Esophagus muscularis mucosa (tissue), 4 donors: ENCODE measurements at regions not wholly inside any gene's neighbourhood (a gene's known extent, or its start where the extent isn't known, plus 50 kb on each side); places are given as distances from the start of the nearest gene placed in this dataset.

Experiments
- DNase-seq: peaks from one replicate; pipeline ENCODE4 v3.0.0-alpha.2; 2017; ENCODE audit errors: extremely low spot score
- H3K27ac ChIP-seq, 4 donors: fragments of 200-600 bp; sonication (generic); replicated peaks in 1 of 4; 1 replicate in 3 of 4; 2 replicates in 1 of 4; pipeline ENCODE4 v1.5.1; 2016 to 2019; ENCODE audit warnings: mild to moderate bottlenecking in 1 of 4
- H3K27me3 ChIP-seq, 4 donors: fragments of 200-600 bp; sonication (generic); one replicate each; pipeline versions ENCODE4 v1.5.1 to v1.6.0; 2016 to 2019
- H3K36me3 ChIP-seq, 4 donors: fragments of 200-600 bp; sonication (generic); one replicate each; pipeline ENCODE4 v1.5.1; 2016 to 2019
- H3K4me1 ChIP-seq, 4 donors: fragments of 200-600 bp; sonication (generic); one replicate each; pipeline ENCODE4 v1.5.1; 2016 to 2019
- H3K4me3 ChIP-seq, 4 donors: fragments of 200-600 bp; sonication (generic); 1 replicate in 2 of 4; 2 replicates in 2 of 4; pipeline ENCODE4 v1.5.1; 2016 to 2019; ENCODE audit warnings: mild to moderate bottlenecking in 4 of 4, moderate library complexity in 1 of 4
- H3K9me3 ChIP-seq, 4 donors: fragments of 200-600 bp; sonication (generic); 1 replicate in 3 of 4; 2 replicates in 1 of 4; pipeline ENCODE4 v1.5.1; 2016 to 2019
- EP300 ChIP-seq: sonication (generic); formaldehyde crosslinking; IDR thresholded peaks from one replicate; pipeline ENCODE4 v1.6.1; 2017; ENCODE audit warnings: antibody characterized with exemption
- POLR2A ChIP-seq: fragments of 450-650 bp; IDR thresholded peaks from one replicate; pipeline ENCODE4 v1.6.1; 2017; ENCODE audit warnings: antibody characterized with exemption, moderate library complexity, mild to moderate bottlenecking, low read depth
- POLR2AphosphoS5 ChIP-seq, 2 donors: sonication (generic); formaldehyde crosslinking; IDR thresholded peaks; one replicate each; pipeline ENCODE4 v1.6.1; 2017; ENCODE audit warnings: antibody characterized with exemption in 2 of 2
- WGBS: methylation state at CpG from one replicate; pipeline ENCODE4 v1.1.5; 2018; 5-methylcytosine and 5-hydroxymethylcytosine counted together
- intact Hi-C: fragments of 100-400 bp; cut with DNase I; formaldehyde crosslinking; loops from one replicate; pipeline ENCODE4 v1.15.1; 2023
- TF ChIP-seq, protein P1 (sequence below), 3 experiments: fragments of 200-600 bp in 2 of 3; fragments of 450-650 bp in 1 of 3; sonication (generic) in 2 of 3; IDR thresholded peaks; one replicate each; pipeline ENCODE4 v1.5.1; 2017 to 2019; ENCODE audit warnings: antibody characterized with exemption in 3 of 3, mild to moderate bottlenecking in 2 of 3, moderate library complexity in 1 of 3

DNA sequence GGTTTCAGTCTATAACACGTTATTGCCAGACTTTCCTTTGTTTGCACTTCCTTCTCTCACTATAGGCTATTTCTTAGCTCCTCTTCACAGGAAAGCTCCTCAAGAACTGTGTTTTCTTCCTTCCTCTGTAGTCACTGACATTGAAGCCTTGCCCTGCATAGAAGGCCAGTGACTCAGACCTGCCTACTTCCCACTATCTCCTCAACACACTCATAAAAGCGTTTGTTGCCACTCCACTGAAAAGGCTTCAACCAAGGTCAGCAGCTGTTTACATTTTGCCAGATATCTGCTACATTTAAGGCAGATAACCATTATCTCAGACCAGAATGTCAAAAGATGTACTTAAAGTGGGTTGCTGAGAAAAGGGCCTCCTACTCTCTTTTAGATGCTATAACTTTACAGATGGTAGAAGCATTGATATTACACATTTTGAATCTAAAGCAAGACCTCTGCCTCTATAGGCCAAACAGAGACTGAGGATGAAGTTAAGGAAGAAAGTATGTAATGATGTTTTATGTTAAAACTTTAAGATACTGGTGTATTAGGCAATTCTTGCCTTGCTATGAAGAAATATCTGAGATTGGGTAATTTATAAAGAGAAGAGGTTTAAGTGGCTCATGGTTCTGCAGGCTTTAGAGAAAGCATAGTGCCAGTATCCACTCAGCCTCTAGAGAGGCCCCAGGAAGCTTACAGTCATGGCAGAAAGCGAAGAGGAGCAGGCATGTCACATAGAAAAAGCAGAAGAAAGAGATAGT is 233.3 kb upstream of the FLRT2 start:
- Histone ChIP-seq H3K36me3 (no peaks in the 10 kb centered on the region), H3K27me3 (no peaks in the 10 kb centered on the region), H3K9me3 (no peaks in the 10 kb centered on the region), H3K4me1 (no peaks in the 10 kb centered on the region), H3K27ac (no peak overlapping the region), H3K4me3 (no peak overlapping the region)
- intact Hi-C loops = no loop called here
- no peak for DNase-seq
- TF ChIP-seq, protein P1, sequence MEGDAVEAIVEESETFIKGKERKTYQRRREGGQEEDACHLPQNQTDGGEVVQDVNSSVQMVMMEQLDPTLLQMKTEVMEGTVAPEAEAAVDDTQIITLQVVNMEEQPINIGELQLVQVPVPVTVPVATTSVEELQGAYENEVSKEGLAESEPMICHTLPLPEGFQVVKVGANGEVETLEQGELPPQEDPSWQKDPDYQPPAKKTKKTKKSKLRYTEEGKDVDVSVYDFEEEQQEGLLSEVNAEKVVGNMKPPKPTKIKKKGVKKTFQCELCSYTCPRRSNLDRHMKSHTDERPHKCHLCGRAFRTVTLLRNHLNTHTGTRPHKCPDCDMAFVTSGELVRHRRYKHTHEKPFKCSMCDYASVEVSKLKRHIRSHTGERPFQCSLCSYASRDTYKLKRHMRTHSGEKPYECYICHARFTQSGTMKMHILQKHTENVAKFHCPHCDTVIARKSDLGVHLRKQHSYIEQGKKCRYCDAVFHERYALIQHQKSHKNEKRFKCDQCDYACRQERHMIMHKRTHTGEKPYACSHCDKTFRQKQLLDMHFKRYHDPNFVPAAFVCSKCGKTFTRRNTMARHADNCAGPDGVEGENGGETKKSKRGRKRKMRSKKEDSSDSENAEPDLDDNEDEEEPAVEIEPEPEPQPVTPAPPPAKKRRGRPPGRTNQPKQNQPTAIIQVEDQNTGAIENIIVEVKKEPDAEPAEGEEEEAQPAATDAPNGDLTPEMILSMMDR (IDR thresholded peaks at IDR 0.05) = no peak
- no peak for TF ChIP-seq POLR2AphosphoS5 (IDR thresholded peaks at IDR 0.05)
- no peak for TF ChIP-seq EP300
- no peak for TF ChIP-seq POLR2A
- 64% methylated on average over 3 of the region's 3 CpGs for WGBS

DNA sequence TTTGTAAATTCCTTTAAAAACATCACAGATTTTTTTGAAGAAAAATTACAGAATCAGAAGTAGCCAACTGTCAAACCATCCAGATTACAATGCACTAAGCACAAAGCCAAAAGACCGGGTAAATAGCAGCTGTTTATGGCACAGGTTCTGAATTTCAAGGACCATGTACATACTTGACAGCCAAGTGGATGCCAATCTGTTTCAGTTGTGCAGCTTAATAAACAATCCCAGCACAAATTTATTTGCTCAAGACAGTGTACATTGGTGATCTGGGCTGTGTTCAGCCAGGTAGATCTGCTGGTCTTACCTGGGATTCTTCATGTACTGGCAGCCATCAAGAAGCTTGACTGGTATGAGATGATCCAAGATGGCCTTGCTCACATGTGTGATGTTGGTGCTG is 229.8 kb upstream of the FLRT2 start:
- H3K27ac ChIP-seq = no peak overlapping the region
- intact Hi-C loops = no loop called here
- H3K27me3 ChIP-seq = no peaks in the 10 kb centered on the region
- H3K9me3 ChIP-seq = no peaks in the 10 kb centered on the region
- TF ChIP-seq POLR2A = no peak
- no peak for TF ChIP-seq EP300
- no peak for TF ChIP-seq POLR2AphosphoS5 (IDR thresholded peaks at IDR 0.05)
- TF ChIP-seq, protein P1 (IDR thresholded peaks at IDR 0.05) = no peak
- no peak overlapping the region for H3K4me3 ChIP-seq
- H3K4me1 ChIP-seq = no peaks in the 10 kb centered on the region
- DNase-seq = no peak
- no peaks in the 10 kb centered on the region for H3K36me3 ChIP-seq
- WGBS = 87% methylated on average over 1 of the region's 1 CpG

DNA sequence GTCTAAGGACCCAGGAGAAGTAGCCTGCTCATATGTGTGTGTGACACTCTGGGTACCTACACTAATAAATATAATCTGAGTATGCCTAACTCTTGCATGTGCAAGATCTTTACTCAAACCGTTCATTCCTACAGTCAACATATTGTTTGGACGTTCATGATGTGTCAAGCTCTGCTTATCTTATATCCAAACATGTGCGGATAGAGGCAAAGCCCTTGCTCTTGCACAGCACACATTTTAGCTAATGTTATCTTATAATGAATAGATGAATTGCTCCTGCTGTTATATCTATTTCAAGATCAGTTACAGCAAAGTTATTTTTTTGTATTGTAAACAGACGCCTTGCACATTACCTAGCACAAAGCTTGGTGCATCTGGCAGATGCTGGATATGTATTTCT is 228.4 kb upstream of the FLRT2 start:
- no peaks in the 10 kb centered on the region for H3K9me3 ChIP-seq
- TF ChIP-seq, protein P1 (IDR thresholded peaks at IDR 0.05) = no peak
- no peak for TF ChIP-seq POLR2A
- no peak for TF ChIP-seq POLR2AphosphoS5 (IDR thresholded peaks at IDR 0.05)
- no peak for TF ChIP-seq EP300
- intact Hi-C loops = no loop called here

DNA sequence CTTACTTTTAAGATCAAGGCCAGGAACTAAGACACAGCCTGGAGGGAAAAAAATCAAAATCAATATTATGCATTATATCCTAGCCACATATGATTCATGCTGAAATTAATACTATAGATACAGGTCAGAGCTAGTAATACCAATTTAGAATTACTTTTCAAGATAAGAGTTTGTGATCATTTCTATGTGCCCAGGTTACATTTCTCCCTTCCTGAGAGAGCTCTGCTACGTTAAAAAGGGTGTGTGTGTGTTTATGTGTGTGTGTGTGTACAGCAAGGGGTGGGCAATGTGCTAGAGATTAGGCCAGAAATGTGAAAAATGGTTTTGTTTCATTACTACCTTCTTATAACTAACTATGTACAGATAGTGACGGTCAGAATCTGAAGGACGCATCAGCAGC is 223.9 kb upstream of the FLRT2 start:
- Histone ChIP-seq H3K36me3 (no peaks in the 10 kb centered on the region), H3K4me3 (no peak overlapping the region), H3K9me3 (no peaks in the 10 kb centered on the region), H3K27ac (no peak overlapping the region), H3K4me1 (no peaks in the 10 kb centered on the region), H3K27me3 (no peaks in the 10 kb centered on the region)
- WGBS = 84% methylated on average over 3 of the region's 3 CpGs
- intact Hi-C loops = no loop called here
- no peak for DNase-seq
- TF ChIP-seq POLR2AphosphoS5 (IDR thresholded peaks at IDR 0.05) (no peak), EP300 (no peak), POLR2A (no peak)
- TF ChIP-seq, protein P1 (IDR thresholded peaks at IDR 0.05) = no peak

More for the DNA sequence above, 228.4 kb upstream of the FLRT2 start:
- no peaks in the 10 kb centered on the region for H3K27me3 ChIP-seq
- H3K27ac ChIP-seq = no peak overlapping the region
- WGBS = 62% methylated on average over 4 of the region's 4 CpGs
- H3K4me1 ChIP-seq = no peaks in the 10 kb centered on the region
- no peak for DNase-seq
- H3K36me3 ChIP-seq = no peaks in the 10 kb centered on the region
- no peak overlapping the region for H3K4me3 ChIP-seq
